Endothelial cell (in vitro differentiated cells): ENCODE measurements at regions not wholly inside any gene's neighbourhood (a gene's known extent, or its start where the extent isn't known, plus 50 kb on each side); places are given as distances from the start of the nearest gene placed in this dataset.

Experiments
- DNase-seq: peaks from one replicate; pipeline ENCODE4 v3.0.0; 2021; ENCODE audit warnings: low spot score
- H3K27ac Mint-ChIP-seq: one replicate; pipeline ENCODE4 v1.8.0; 2021; ENCODE audit warnings: mixed read lengths, inconsistent platforms; ENCODE audit not compliant: unreplicated experiment
- H3K27me3 Mint-ChIP-seq: one replicate; pipeline ENCODE4 v1.8.0; 2021; ENCODE audit warnings: mild to moderate bottlenecking, moderate library complexity, mixed read lengths, inconsistent platforms; ENCODE audit not compliant: unreplicated experiment
- H3K36me3 Mint-ChIP-seq: one replicate; pipeline ENCODE4 v1.8.0; 2021; ENCODE audit warnings: mild to moderate bottlenecking, low read depth, mixed read lengths, inconsistent platforms; ENCODE audit not compliant: unreplicated experiment
- H3K4me1 Mint-ChIP-seq: one replicate; pipeline ENCODE4 v1.8.0; 2021; ENCODE audit warnings: mild to moderate bottlenecking, mixed read lengths, inconsistent platforms; ENCODE audit not compliant: unreplicated experiment
- H3K4me3 Mint-ChIP-seq: one replicate; pipeline ENCODE4 v1.8.0; 2021; ENCODE audit warnings: mild to moderate bottlenecking, mixed read lengths, inconsistent platforms; ENCODE audit not compliant: unreplicated experiment
- H3K9me3 Mint-ChIP-seq: one replicate; pipeline ENCODE4 v1.8.0; 2021; ENCODE audit warnings: mixed read lengths, inconsistent platforms; ENCODE audit not compliant: unreplicated experiment
- CTCF ChIP-seq: fragments of 200-600 bp; sonication (generic); IDR thresholded peaks from one replicate; pipeline ENCODE4 v1.5.0; 2021; ENCODE audit warnings: antibody characterized with exemption; ENCODE audit not compliant: unreplicated experiment

- no peak for TF ChIP-seq CTCF
- Mint-ChIP-seq H3K9me3 (no peaks in the 10 kb centered on the region), H3K4me1 (no peaks in the 10 kb centered on the region), H3K4me3 (no peak overlapping the region), H3K27ac (no peak overlapping the region), H3K27me3 (no peaks in the 10 kb centered on the region), H3K36me3 (no peaks in the 10 kb centered on the region)
- DNase-seq: no peak
These were observed 109.7 kb upstream of the GMDS start for GRCh38 chr6:2355150-2355549.

DNA sequence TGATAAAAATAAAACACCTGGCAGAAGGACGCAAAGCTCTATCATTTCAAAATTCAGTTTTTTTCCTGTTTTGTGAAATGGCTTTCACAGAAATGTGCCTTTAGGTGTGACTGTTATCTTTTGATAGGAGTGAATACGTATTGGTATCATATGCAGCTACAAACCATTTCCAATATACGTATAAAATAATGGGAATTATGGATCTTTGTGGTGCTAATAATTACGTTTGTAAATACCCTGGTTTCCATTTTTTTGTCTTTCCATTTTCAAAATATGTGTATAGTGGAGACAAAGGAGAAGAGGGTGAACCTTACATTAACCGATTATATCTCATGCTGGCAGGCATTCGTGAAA is 108.7 kb upstream of the GMDS start:
- Mint-ChIP-seq H3K27ac (no peak overlapping the region), H3K36me3 (no peaks in the 10 kb centered on the region), H3K9me3 (no peaks in the 10 kb centered on the region), H3K4me3 (no peak overlapping the region), H3K4me1 (no peaks in the 10 kb centered on the region), H3K27me3 (no peaks in the 10 kb centered on the region)
- no peak for DNase-seq
- no peak for TF ChIP-seq CTCF

DNA sequence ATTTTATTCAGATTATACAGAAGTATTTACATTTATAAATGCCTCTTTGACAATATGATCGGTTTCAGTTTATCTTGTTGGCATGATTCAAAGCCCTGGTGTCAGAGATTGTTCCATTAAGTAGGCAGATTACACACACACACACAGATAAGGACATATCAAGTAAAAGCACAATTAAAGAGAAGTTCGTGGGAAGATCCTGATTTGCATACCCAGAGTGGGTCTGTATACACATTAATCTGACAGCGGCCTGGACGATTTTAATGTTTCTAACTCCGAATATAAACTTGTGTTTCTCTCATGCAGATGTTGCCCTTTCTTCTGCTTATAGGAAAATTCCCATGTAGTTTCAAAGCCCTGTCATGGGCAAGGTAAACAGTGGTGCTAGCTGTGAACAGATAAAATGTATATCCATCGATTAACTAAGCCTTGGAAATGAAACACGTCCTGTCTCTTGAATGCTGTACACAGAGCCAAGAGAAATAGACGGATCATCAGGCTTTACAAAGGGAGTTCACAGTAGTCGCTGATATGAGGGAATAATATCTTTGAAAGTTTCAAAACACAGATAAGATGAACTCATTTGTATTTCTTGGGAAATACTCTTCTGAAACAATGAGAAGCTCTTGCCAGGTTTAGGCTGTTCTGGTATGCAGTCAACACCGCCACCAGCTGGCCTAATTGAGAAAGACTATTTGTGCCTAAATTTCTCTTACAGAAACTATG is 108.2 kb upstream of the GMDS start:
- H3K36me3 Mint-ChIP-seq: no peaks in the 10 kb centered on the region
- TF ChIP-seq CTCF: peak; percentile 73
- H3K4me1 Mint-ChIP-seq: no peaks in the 10 kb centered on the region
- H3K9me3 Mint-ChIP-seq: no peaks in the 10 kb centered on the region
- no peak overlapping the region for H3K4me3 Mint-ChIP-seq
- no peak overlapping the region for H3K27ac Mint-ChIP-seq
- H3K27me3 Mint-ChIP-seq: no peaks in the 10 kb centered on the region
- DNase-seq: peak; percentile 75

- no peaks in the 10 kb centered on the region for H3K4me1 Mint-ChIP-seq
- H3K27ac Mint-ChIP-seq: no peak overlapping the region
- H3K36me3 Mint-ChIP-seq: no peaks in the 10 kb centered on the region
- no peaks in the 10 kb centered on the region for H3K27me3 Mint-ChIP-seq
- no peak for TF ChIP-seq CTCF
- no peaks in the 10 kb centered on the region for H3K9me3 Mint-ChIP-seq
- H3K4me3 Mint-ChIP-seq: no peak overlapping the region
- DNase-seq: no peak
These were observed 106.5 kb upstream of the GMDS start for GRCh38 chr6:2351807-2352431.

- Mint-ChIP-seq H3K4me3 (no peak overlapping the region), H3K27ac (no peak overlapping the region), H3K36me3 (no peaks in the 10 kb centered on the region), H3K4me1 (no peaks in the 10 kb centered on the region), H3K9me3 (no peaks in the 10 kb centered on the region), H3K27me3 (no peaks in the 10 kb centered on the region)
- DNase-seq: no peak
- TF ChIP-seq CTCF: no peak
These were observed 105.7 kb upstream of the GMDS start for GRCh38 chr6:2351090-2351489.
